ENCODE measurements at regions not wholly inside any gene's neighbourhood (a gene's known extent, or its start where the extent isn't known, plus 50 kb on each side); places are given as distances from the start of the nearest gene placed in this dataset.

GRCh38 chr18:49669403-49669802, 107.5 kb downstream of the LIPG start:
- H3K27me3 ChIP-seq (ENCODE audit: insufficient read depth, low read length) = peaks cover 69% of the 10 kb centered on the region
- no peak overlapping the region for H3K4me3 ChIP-seq (replicated peaks in 1 of 2; ENCODE audit: low read depth in 1 of 2, low read length in 2 of 2)
- H2AFZ ChIP-seq (ENCODE audit: low read depth, low read length, poor library complexity, severe bottlenecking) = no peak overlapping the region
- ATAC-seq = no peak
- H3K9me2 ChIP-seq (ENCODE audit: insufficient read depth) = no peaks in the 10 kb centered on the region
- DNase-seq (ENCODE audit: low read depth, low spot score) = no peak
- intact Hi-C loops (cut with micrococcal nuclease) = no loop called here
- H3K79me2 ChIP-seq (ENCODE audit: insufficient read depth, low read length) = no peaks in the 10 kb centered on the region
- no peaks in the 10 kb centered on the region for H3K4me1 ChIP-seq (ENCODE audit: control insufficient read depth in 1 of 2, insufficient read depth in 2 of 2, low read length in 2 of 2)
- TF ChIP-seq ZNF274 (IDR thresholded peaks at IDR 0.05; ENCODE audit: low read depth, low read length) (no peak), ZFX (IDR thresholded peaks at IDR 0.05) (no peak), FOSL1 (IDR thresholded peaks at IDR 0.05; ENCODE audit: low read depth) (no peak), TCF7L2 (IDR thresholded peaks at IDR 0.05; ENCODE audit: borderline replicate concordance, extremely low read depth, insufficient read depth, insufficient read length) (no peak), YY1 (IDR thresholded peaks at IDR 0.05; ENCODE audit: extremely low read depth, insufficient replicate concordance, low read depth, low read length) (no peak), ATF3 (IDR thresholded peaks at IDR 0.05) (no peak), RAD21 (IDR thresholded peaks at IDR 0.05; ENCODE audit: low read depth) (no peak), JUND (IDR thresholded peaks at IDR 0.05) (no peak), SRF (IDR thresholded peaks at IDR 0.05; ENCODE audit: low read depth) (no peak), CEBPB (IDR thresholded peaks at IDR 0.05; ENCODE audit: low read depth) (no peak), EGR1 (IDR thresholded peaks at IDR 0.05; ENCODE audit: low read depth) (no peak), EZH2 (IDR thresholded peaks at IDR 0.05) (no peak), SP1 (IDR thresholded peaks at IDR 0.05; ENCODE audit: low read depth) (no peak), CBX3 (IDR thresholded peaks at IDR 0.05; ENCODE audit: low read depth) (no peak), POLR2AphosphoS5 (IDR thresholded peaks at IDR 0.05; ENCODE audit: low read depth, low read length) (no peak)
- TF ChIP-seq, protein P1, sequence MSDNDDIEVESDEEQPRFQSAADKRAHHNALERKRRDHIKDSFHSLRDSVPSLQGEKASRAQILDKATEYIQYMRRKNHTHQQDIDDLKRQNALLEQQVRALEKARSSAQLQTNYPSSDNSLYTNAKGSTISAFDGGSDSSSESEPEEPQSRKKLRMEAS (IDR thresholded peaks at IDR 0.05) = no peak
- TF ChIP-seq, protein P2, sequence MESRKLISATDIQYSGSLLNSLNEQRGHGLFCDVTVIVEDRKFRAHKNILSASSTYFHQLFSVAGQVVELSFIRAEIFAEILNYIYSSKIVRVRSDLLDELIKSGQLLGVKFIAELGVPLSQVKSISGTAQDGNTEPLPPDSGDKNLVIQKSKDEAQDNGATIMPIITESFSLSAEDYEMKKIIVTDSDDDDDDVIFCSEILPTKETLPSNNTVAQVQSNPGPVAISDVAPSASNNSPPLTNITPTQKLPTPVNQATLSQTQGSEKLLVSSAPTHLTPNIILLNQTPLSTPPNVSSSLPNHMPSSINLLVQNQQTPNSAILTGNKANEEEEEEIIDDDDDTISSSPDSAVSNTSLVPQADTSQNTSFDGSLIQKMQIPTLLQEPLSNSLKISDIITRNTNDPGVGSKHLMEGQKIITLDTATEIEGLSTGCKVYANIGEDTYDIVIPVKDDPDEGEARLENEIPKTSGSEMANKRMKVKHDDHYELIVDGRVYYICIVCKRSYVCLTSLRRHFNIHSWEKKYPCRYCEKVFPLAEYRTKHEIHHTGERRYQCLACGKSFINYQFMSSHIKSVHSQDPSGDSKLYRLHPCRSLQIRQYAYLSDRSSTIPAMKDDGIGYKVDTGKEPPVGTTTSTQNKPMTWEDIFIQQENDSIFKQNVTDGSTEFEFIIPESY (IDR thresholded peaks at IDR 0.05; ENCODE audit: extremely low read depth, insufficient replicate concordance, low read length) = no peak
- TF ChIP-seq, protein P3, sequence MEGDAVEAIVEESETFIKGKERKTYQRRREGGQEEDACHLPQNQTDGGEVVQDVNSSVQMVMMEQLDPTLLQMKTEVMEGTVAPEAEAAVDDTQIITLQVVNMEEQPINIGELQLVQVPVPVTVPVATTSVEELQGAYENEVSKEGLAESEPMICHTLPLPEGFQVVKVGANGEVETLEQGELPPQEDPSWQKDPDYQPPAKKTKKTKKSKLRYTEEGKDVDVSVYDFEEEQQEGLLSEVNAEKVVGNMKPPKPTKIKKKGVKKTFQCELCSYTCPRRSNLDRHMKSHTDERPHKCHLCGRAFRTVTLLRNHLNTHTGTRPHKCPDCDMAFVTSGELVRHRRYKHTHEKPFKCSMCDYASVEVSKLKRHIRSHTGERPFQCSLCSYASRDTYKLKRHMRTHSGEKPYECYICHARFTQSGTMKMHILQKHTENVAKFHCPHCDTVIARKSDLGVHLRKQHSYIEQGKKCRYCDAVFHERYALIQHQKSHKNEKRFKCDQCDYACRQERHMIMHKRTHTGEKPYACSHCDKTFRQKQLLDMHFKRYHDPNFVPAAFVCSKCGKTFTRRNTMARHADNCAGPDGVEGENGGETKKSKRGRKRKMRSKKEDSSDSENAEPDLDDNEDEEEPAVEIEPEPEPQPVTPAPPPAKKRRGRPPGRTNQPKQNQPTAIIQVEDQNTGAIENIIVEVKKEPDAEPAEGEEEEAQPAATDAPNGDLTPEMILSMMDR (IDR thresholded peaks at IDR 0.05 in 2 of 3, conservative IDR thresholded peaks at IDR 0.05 in 1 of 3; ENCODE audit: borderline replicate concordance in 1 of 3, insufficient read depth in 1 of 3, low read depth in 2 of 3, low read length in 2 of 3) = no peak
- TF ChIP-seq, protein P4, sequence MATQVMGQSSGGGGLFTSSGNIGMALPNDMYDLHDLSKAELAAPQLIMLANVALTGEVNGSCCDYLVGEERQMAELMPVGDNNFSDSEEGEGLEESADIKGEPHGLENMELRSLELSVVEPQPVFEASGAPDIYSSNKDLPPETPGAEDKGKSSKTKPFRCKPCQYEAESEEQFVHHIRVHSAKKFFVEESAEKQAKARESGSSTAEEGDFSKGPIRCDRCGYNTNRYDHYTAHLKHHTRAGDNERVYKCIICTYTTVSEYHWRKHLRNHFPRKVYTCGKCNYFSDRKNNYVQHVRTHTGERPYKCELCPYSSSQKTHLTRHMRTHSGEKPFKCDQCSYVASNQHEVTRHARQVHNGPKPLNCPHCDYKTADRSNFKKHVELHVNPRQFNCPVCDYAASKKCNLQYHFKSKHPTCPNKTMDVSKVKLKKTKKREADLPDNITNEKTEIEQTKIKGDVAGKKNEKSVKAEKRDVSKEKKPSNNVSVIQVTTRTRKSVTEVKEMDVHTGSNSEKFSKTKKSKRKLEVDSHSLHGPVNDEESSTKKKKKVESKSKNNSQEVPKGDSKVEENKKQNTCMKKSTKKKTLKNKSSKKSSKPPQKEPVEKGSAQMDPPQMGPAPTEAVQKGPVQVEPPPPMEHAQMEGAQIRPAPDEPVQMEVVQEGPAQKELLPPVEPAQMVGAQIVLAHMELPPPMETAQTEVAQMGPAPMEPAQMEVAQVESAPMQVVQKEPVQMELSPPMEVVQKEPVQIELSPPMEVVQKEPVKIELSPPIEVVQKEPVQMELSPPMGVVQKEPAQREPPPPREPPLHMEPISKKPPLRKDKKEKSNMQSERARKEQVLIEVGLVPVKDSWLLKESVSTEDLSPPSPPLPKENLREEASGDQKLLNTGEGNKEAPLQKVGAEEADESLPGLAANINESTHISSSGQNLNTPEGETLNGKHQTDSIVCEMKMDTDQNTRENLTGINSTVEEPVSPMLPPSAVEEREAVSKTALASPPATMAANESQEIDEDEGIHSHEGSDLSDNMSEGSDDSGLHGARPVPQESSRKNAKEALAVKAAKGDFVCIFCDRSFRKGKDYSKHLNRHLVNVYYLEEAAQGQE (IDR thresholded peaks at IDR 0.05; ENCODE audit: low read depth) = no peak
- no TSS peak for BruUV-seq (replicated peaks)
- CTCF ChIA-PET = no interaction called here
- H3K4me2 ChIP-seq (ENCODE audit: low read length) = no peak overlapping the region
- H4K20me1 ChIP-seq (ENCODE audit: insufficient read depth) = no peaks in the 10 kb centered on the region
- no peaks in the 10 kb centered on the region for H3K36me3 ChIP-seq (ENCODE audit: control insufficient read depth in 1 of 2, insufficient read depth in 2 of 2, low read length in 2 of 2)
- no peaks in the 10 kb centered on the region for H3K9me3 ChIP-seq (ENCODE audit: control insufficient read depth in 1 of 2, insufficient read depth in 1 of 2, low read depth in 1 of 2, low read length in 2 of 2)
- POLR2A ChIA-PET = no interaction called here
- no peak overlapping the region for H3K9ac ChIP-seq (ENCODE audit: low read length)
- H3K27ac ChIP-seq (ENCODE audit: low read depth, low read length) = no peak overlapping the region
- RAD21 ChIA-PET (ENCODE audit: low non-redundant PET in 1 of 2, low total read pairs in 2 of 2, uncharacterized antibody in 2 of 2, unreplicated experiment in 2 of 2) = no interaction called here
